DMS153 treated with DMSO at 0.1 percent for 48 hours (cell line): ENCODE measurements at regions not wholly inside any gene's neighbourhood (a gene's known extent, or its start where the extent isn't known, plus 50 kb on each side); places are given as distances from the start of the nearest gene placed in this dataset.
"Not testable (repeated sequence)": the region's sequence is repeated elsewhere in the genome, so short reads cannot be mapped to it uniquely, and the experiment has no call there.

Experiments used
- DNase-seq: peaks from one replicate; lab custom pipeline; 2025; ENCODE audit not compliant: unreplicated experiment; lab: John Stamatoyannopoulos, UW

- DNase-seq: no peak
These were observed 264.8 kb upstream of the HNRNPA3 start for GRCh38 chr2:176947754-176948153.

- not testable (repeated sequence) for DNase-seq
These were observed 261.4 kb upstream of the HNRNPA3 start for GRCh38 chr2:176951218-176951617.

GRCh38 chr2:176956791-176957190, 255.8 kb upstream of the HNRNPA3 start:
- DNase-seq: no peak

- no peak for DNase-seq
These were observed 253.0 kb upstream of the HNRNPA3 start for GRCh38 chr2:176959614-176960013.

- DNase-seq: no peak
These were observed 252.5 kb upstream of the HNRNPA3 start for GRCh38 chr2:176960061-176960460.

- no peak for DNase-seq
These were observed 251.7 kb upstream of the HNRNPA3 start for GRCh38 chr2:176960736-176961520.

- no peak for DNase-seq
These were observed 250.6 kb upstream of the HNRNPA3 start for GRCh38 chr2:176961775-176962619.

GRCh38 chr2:176963568-176964287, 248.9 kb upstream of the HNRNPA3 start:
- no peak for DNase-seq

- DNase-seq: no peak
These were observed 244.6 kb upstream of the HNRNPA3 start for GRCh38 chr2:176967911-176968450.

GRCh38 chr2:176969642-176970359, 242.8 kb upstream of the HNRNPA3 start:
- DNase-seq: no peak

GRCh38 chr2:176976736-176977685, 235.6 kb upstream of the HNRNPA3 start:
- DNase-seq: no peak

GRCh38 chr2:176978921-176979320, 233.7 kb upstream of the HNRNPA3 start:
- no peak for DNase-seq

- no peak for DNase-seq
These were observed 232.4 kb upstream of the HNRNPA3 start for GRCh38 chr2:176979981-176980710.

- DNase-seq: no peak
These were observed 227.6 kb upstream of the HNRNPA3 start for GRCh38 chr2:176984987-176985386.

- no peak for DNase-seq
These were observed 226.7 kb upstream of the HNRNPA3 start for GRCh38 chr2:176985871-176986270.

GRCh38 chr2:176986487-176986886, 226.1 kb upstream of the HNRNPA3 start:
- no peak for DNase-seq

- no peak for DNase-seq
These were observed 221.2 kb upstream of the HNRNPA3 start for GRCh38 chr2:176991411-176991810.

- DNase-seq: no peak
These were observed 215.4 kb upstream of the HNRNPA3 start for GRCh38 chr2:176997074-176997791.
